ENCODE measurements at regions not wholly inside any gene's neighbourhood (a gene's known extent, or its start where the extent isn't known, plus 50 kb on each side); places are given as distances from the start of the nearest gene placed in this dataset.

DNA sequence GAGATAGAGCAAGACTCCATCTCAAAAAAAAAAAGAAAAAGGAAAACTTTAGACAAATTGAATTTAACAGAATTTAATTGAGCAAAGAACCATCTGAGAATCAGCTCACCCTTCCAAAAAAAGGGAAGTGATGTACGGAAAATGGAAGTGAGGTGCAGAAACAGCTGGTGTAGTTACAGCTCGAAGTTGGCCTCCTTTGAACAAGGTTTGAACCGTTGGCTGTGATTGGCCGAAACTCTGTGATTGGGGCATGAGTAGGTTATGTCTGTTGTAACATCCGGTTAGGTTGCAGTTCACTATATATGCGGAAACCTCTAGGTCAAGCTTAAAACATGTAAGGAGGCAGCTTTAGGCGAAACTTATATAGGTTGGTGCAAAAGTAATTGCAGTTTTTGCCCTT, 97.9 kb upstream of the KIF26B start:
- TF ChIP-seq, protein P1, sequence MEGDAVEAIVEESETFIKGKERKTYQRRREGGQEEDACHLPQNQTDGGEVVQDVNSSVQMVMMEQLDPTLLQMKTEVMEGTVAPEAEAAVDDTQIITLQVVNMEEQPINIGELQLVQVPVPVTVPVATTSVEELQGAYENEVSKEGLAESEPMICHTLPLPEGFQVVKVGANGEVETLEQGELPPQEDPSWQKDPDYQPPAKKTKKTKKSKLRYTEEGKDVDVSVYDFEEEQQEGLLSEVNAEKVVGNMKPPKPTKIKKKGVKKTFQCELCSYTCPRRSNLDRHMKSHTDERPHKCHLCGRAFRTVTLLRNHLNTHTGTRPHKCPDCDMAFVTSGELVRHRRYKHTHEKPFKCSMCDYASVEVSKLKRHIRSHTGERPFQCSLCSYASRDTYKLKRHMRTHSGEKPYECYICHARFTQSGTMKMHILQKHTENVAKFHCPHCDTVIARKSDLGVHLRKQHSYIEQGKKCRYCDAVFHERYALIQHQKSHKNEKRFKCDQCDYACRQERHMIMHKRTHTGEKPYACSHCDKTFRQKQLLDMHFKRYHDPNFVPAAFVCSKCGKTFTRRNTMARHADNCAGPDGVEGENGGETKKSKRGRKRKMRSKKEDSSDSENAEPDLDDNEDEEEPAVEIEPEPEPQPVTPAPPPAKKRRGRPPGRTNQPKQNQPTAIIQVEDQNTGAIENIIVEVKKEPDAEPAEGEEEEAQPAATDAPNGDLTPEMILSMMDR (IDR thresholded peaks at IDR 0.05) = no peak
- TF ChIP-seq POLR2AphosphoS5 (IDR thresholded peaks at IDR 0.05; ENCODE audit: low read depth, low read length) (no peak), SIN3A (IDR thresholded peaks at IDR 0.05; ENCODE audit: borderline replicate concordance, insufficient read depth, low read depth, low read length) (no peak), TCF7L2 (IDR thresholded peaks at IDR 0.05; ENCODE audit: low read depth, low read length) (no peak)
- TF ChIP-seq, protein P2, sequence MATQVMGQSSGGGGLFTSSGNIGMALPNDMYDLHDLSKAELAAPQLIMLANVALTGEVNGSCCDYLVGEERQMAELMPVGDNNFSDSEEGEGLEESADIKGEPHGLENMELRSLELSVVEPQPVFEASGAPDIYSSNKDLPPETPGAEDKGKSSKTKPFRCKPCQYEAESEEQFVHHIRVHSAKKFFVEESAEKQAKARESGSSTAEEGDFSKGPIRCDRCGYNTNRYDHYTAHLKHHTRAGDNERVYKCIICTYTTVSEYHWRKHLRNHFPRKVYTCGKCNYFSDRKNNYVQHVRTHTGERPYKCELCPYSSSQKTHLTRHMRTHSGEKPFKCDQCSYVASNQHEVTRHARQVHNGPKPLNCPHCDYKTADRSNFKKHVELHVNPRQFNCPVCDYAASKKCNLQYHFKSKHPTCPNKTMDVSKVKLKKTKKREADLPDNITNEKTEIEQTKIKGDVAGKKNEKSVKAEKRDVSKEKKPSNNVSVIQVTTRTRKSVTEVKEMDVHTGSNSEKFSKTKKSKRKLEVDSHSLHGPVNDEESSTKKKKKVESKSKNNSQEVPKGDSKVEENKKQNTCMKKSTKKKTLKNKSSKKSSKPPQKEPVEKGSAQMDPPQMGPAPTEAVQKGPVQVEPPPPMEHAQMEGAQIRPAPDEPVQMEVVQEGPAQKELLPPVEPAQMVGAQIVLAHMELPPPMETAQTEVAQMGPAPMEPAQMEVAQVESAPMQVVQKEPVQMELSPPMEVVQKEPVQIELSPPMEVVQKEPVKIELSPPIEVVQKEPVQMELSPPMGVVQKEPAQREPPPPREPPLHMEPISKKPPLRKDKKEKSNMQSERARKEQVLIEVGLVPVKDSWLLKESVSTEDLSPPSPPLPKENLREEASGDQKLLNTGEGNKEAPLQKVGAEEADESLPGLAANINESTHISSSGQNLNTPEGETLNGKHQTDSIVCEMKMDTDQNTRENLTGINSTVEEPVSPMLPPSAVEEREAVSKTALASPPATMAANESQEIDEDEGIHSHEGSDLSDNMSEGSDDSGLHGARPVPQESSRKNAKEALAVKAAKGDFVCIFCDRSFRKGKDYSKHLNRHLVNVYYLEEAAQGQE (IDR thresholded peaks at IDR 0.05; ENCODE audit: insufficient read depth in 1 of 2, low read depth in 2 of 2, low read length in 1 of 2) = no peak
